ENCODE measurements at regions not wholly inside any gene's neighbourhood (a gene's known extent, or its start where the extent isn't known, plus 50 kb on each side); places are given as distances from the start of the nearest gene placed in this dataset.

- TF ChIP-seq REST (IDR thresholded peaks at IDR 0.05; ENCODE audit: insufficient read depth in 1 of 2, low read depth in 2 of 2, low read length in 2 of 2) (no peak), POLR2AphosphoS5 (IDR thresholded peaks at IDR 0.05; ENCODE audit: low read depth, low read length) (no peak), SIN3A (IDR thresholded peaks at IDR 0.05; ENCODE audit: borderline replicate concordance, insufficient read depth, low read length) (no peak)
Measured at GRCh38 chr4:138889216-138889615, 126.4 kb upstream of the NOCT start.

All from PFSK-1 (cell line).